RWPE1 (cell line): ENCODE measurements at regions not wholly inside any gene's neighbourhood (a gene's known extent, or its start where the extent isn't known, plus 50 kb on each side); places are given as distances from the start of the nearest gene placed in this dataset.

Source experiments
- CTCF ChIA-PET: fragments of 350-600 bp; sonication (Branson Sonifier 250); formaldehyde crosslinking; extraction: SDS; loops from one replicate; lab custom pipeline; 2021; lab: Yijun Ruan, JAX
- POLR2A ChIA-PET: fragments of 400-600 bp; formaldehyde crosslinking; extraction: SDS; loops from one replicate; lab custom pipeline; 2020; ENCODE audit warnings: antibody characterized with exemption; ENCODE audit not compliant: low non-redundant PET; lab: Yijun Ruan, JAX
- DNase-seq: peaks from one replicate; pipeline ENCODE4 v3.0.0; 2012; ENCODE audit warnings: low spot score
- H3K27ac ChIP-seq: fragments of 450-650 bp; 2 replicates; pipeline ENCODE4 v1.5.1; 2017
- CTCF ChIP-seq: fragments of 450-650 bp; conservative IDR thresholded peaks from 2 replicates; pipeline ENCODE4 v1.5.1; 2017; ENCODE audit warnings: low read depth, mild to moderate bottlenecking

- TF ChIP-seq CTCF = no peak
- CTCF ChIA-PET = interaction anchor here (0.6 kb wide), 1 partner anchor 70 kb away, joined by 3 read pairs; no protein-coding TSS in a partner anchor
- POLR2A ChIA-PET = interaction anchor here (4.3 kb wide), 1 partner anchor 122 kb away, joined by 15 read pairs; no protein-coding TSS in a partner anchor
- no peak overlapping the region for H3K27ac ChIP-seq
- no peak for DNase-seq
Observed at GRCh38 chr9:21681641-21682040, 120.8 kb upstream of the MTAP start.

- ChIA-PET POLR2A (interaction anchor here (4.3 kb wide), 1 partner anchor 123 kb away, joined by 15 read pairs; no protein-coding TSS in a partner anchor), CTCF (no interaction called here)
- DNase-seq = no peak
- no peak for TF ChIP-seq CTCF
- no peak overlapping the region for H3K27ac ChIP-seq
Observed at GRCh38 chr9:21682381-21682780, 120.1 kb upstream of the MTAP start.

GRCh38 chr9:21682981-21683380 lies 119.5 kb upstream of the MTAP start:
- H3K27ac ChIP-seq = no peak overlapping the region
- no peak for TF ChIP-seq CTCF
- CTCF ChIA-PET = interaction anchor here (0.9 kb wide), 1 partner anchor 26 kb away, joined by 5 read pairs; no protein-coding TSS in a partner anchor
- POLR2A ChIA-PET = interaction anchor here (4.3 kb wide), 1 partner anchor 124 kb away, joined by 15 read pairs; no protein-coding TSS in a partner anchor
- peak; percentile 37 for DNase-seq

GRCh38 chr9:21683484-21684175 lies 118.8 kb upstream of the MTAP start:
- CTCF ChIA-PET = interaction anchor here (0.5 to 0.9 kb wide), 2 partner anchors 25 to 122 kb away, joined by 3 to 5 read pairs; no protein-coding TSS in a partner anchor
- POLR2A ChIA-PET = interaction anchor here (1.1 to 4.3 kb wide), 2 partner anchors 98 to 124 kb away, joined by 3 to 15 read pairs; no protein-coding TSS in a partner anchor

GRCh38 chr9:21684231-21684630 lies 118.2 kb upstream of the MTAP start:
- H3K27ac ChIP-seq = peak overlapping the region; percentile 81
- ChIA-PET POLR2A (interaction anchor here (1.1 to 4.3 kb wide), 2 partner anchors 98 to 125 kb away, joined by 3 to 15 read pairs; no protein-coding TSS in a partner anchor), CTCF (interaction anchor here (0.5 kb wide), 1 partner anchor 123 kb away, joined by 3 read pairs; no protein-coding TSS in a partner anchor)
- DNase-seq = no peak
- no peak for TF ChIP-seq CTCF

More at GRCh38 chr9:21683484-21684175, 118.8 kb upstream of the MTAP start:
- DNase-seq = no peak
- H3K27ac ChIP-seq = no peak overlapping the region
- no peak for TF ChIP-seq CTCF

- CTCF ChIA-PET = no interaction called here
- no peak for TF ChIP-seq CTCF
- POLR2A ChIA-PET = interaction anchor here (1.1 to 4.3 kb wide), 2 partner anchors 99 to 125 kb away, joined by 3 to 15 read pairs; no protein-coding TSS in a partner anchor
- peak overlapping the region; percentile 81 for H3K27ac ChIP-seq
- peak; percentile 82 for DNase-seq
Observed at GRCh38 chr9:21684831-21685362, 117.5 kb upstream of the MTAP start.
